Activated CD8-positive, alpha-beta T cell treated with anti-CD3 and anti-CD28 coated beads, Interleukin-2, amount 10 ng/mL, durations not matched to agents 7 days and 5 days (primary cell): ENCODE measurements at regions not wholly inside any gene's neighbourhood (a gene's known extent, or its start where the extent isn't known, plus 50 kb on each side); places are given as distances from the start of the nearest gene placed in this dataset.
"Not testable (repeated sequence)": the region's sequence is repeated elsewhere in the genome, so short reads cannot be mapped to it uniquely, and the experiment has no call there.

Source experiments
- ATAC-seq: fragments of 150-1000 bp; cut with Tn5 transposase; one replicate; pipeline ENCODE4 v1.10.0; 2021; ENCODE audit warnings: moderate library complexity
- CTCF ChIA-PET: fragments of 350-600 bp; sonication (Branson Sonifier 250); formaldehyde crosslinking; loops from one replicate; lab custom pipeline; 2021; ENCODE audit warnings: antibody characterized with exemption; lab: Charles Lee
- POLR2A ChIA-PET: fragments of 350-600 bp; sonication (Branson Sonifier 250); formaldehyde crosslinking; loops from one replicate; lab custom pipeline; 2021; ENCODE audit warnings: antibody characterized with exemption; lab: Charles Lee
- DNase-seq: peaks from one replicate; pipeline ENCODE4 v3.0.0-alpha.2; 2020
- H3K27ac Mint-ChIP-seq: one replicate; pipeline ENCODE4 v1.8.0; 2021; ENCODE audit warnings: mild to moderate bottlenecking, mixed read lengths
- H3K27me3 Mint-ChIP-seq: one replicate; pipeline ENCODE4 v1.8.0; 2021; ENCODE audit warnings: low read depth, mixed read lengths
- H3K36me3 Mint-ChIP-seq: one replicate; pipeline ENCODE4 v1.8.0; 2021; ENCODE audit warnings: low read depth, mixed read lengths
- H3K4me1 Mint-ChIP-seq: one replicate; pipeline ENCODE4 v1.8.0; 2021; ENCODE audit warnings: low read depth, mixed read lengths
- H3K4me3 Mint-ChIP-seq: one replicate; pipeline ENCODE4 v1.8.0; 2021; ENCODE audit warnings: mild to moderate bottlenecking, mixed read lengths
- H3K9me3 Mint-ChIP-seq: one replicate; pipeline ENCODE4 v1.8.0; 2022; ENCODE audit warnings: mixed read lengths; ENCODE audit not compliant: insufficient read depth

GRCh38 chr21:9652819-9653218, 868.6 kb upstream of the TPTE start:
- H3K4me1 Mint-ChIP-seq, H3K36me3 Mint-ChIP-seq, CTCF ChIA-PET, POLR2A ChIA-PET, H3K27me3 Mint-ChIP-seq, H3K4me3 Mint-ChIP-seq, DNase-seq, ATAC-seq, H3K27ac Mint-ChIP-seq: not testable (repeated sequence)
- H3K9me3 Mint-ChIP-seq, result peaks cover 31% of the 10 kb centered on the region

GRCh38 chr21:9655221-9655620, 866.2 kb upstream of the TPTE start:
- CTCF ChIA-PET, POLR2A ChIA-PET, H3K36me3 Mint-ChIP-seq, H3K27me3 Mint-ChIP-seq, H3K4me3 Mint-ChIP-seq, DNase-seq, ATAC-seq, H3K4me1 Mint-ChIP-seq, H3K27ac Mint-ChIP-seq: not testable (repeated sequence)
- H3K9me3 Mint-ChIP-seq, result peaks cover 30% of the 10 kb centered on the region

- CTCF ChIA-PET, H3K27ac Mint-ChIP-seq, H3K4me3 Mint-ChIP-seq, H3K27me3 Mint-ChIP-seq, H3K36me3 Mint-ChIP-seq, H3K4me1 Mint-ChIP-seq, ATAC-seq, DNase-seq, POLR2A ChIA-PET: not testable (repeated sequence)
- H3K9me3 Mint-ChIP-seq, result peaks cover 29% of the 10 kb centered on the region
Observed at GRCh38 chr21:9656455-9656854, 864.9 kb upstream of the TPTE start.

- CTCF ChIA-PET, POLR2A ChIA-PET, H3K4me3 Mint-ChIP-seq, ATAC-seq, H3K4me1 Mint-ChIP-seq, DNase-seq, H3K27me3 Mint-ChIP-seq, H3K36me3 Mint-ChIP-seq, H3K27ac Mint-ChIP-seq: not testable (repeated sequence)
- peaks cover 26% of the 10 kb centered on the region for H3K9me3 Mint-ChIP-seq
Observed at GRCh38 chr21:9657779-9658178, 863.6 kb upstream of the TPTE start.

- DNase-seq, H3K4me1 Mint-ChIP-seq, ATAC-seq, H3K36me3 Mint-ChIP-seq, H3K4me3 Mint-ChIP-seq, H3K27ac Mint-ChIP-seq, CTCF ChIA-PET, H3K27me3 Mint-ChIP-seq, POLR2A ChIA-PET: not testable (repeated sequence)
- H3K9me3 Mint-ChIP-seq, result peaks cover 26% of the 10 kb centered on the region
Observed at GRCh38 chr21:9659877-9660276, 861.5 kb upstream of the TPTE start.

GRCh38 chr21:9663914-9664729, 857.3 kb upstream of the TPTE start:
- H3K36me3 Mint-ChIP-seq, ATAC-seq, POLR2A ChIA-PET, H3K4me1 Mint-ChIP-seq, H3K27me3 Mint-ChIP-seq, CTCF ChIA-PET, H3K4me3 Mint-ChIP-seq, DNase-seq, H3K9me3 Mint-ChIP-seq, H3K27ac Mint-ChIP-seq: not testable (repeated sequence)

- ATAC-seq, H3K36me3 Mint-ChIP-seq, DNase-seq, CTCF ChIA-PET, H3K4me3 Mint-ChIP-seq, POLR2A ChIA-PET, H3K4me1 Mint-ChIP-seq, H3K27ac Mint-ChIP-seq, H3K27me3 Mint-ChIP-seq, H3K9me3 Mint-ChIP-seq: not testable (repeated sequence)
Observed at GRCh38 chr21:9675811-9676210, 845.6 kb upstream of the TPTE start.

GRCh38 chr21:9679029-9679428, 842.4 kb upstream of the TPTE start:
- H3K9me3 Mint-ChIP-seq, H3K27me3 Mint-ChIP-seq, DNase-seq, CTCF ChIA-PET, H3K36me3 Mint-ChIP-seq, ATAC-seq, H3K27ac Mint-ChIP-seq, H3K4me1 Mint-ChIP-seq, H3K4me3 Mint-ChIP-seq, POLR2A ChIA-PET: not testable (repeated sequence)

- ATAC-seq, DNase-seq, H3K9me3 Mint-ChIP-seq, H3K27ac Mint-ChIP-seq, H3K4me1 Mint-ChIP-seq, POLR2A ChIA-PET, CTCF ChIA-PET, H3K27me3 Mint-ChIP-seq, H3K4me3 Mint-ChIP-seq, H3K36me3 Mint-ChIP-seq: not testable (repeated sequence)
Observed at GRCh38 chr21:9688945-9689344, 832.4 kb upstream of the TPTE start.

GRCh38 chr21:9690981-9691380, 830.4 kb upstream of the TPTE start:
- CTCF ChIA-PET, H3K4me1 Mint-ChIP-seq, POLR2A ChIA-PET, H3K4me3 Mint-ChIP-seq, H3K27me3 Mint-ChIP-seq, ATAC-seq, DNase-seq, H3K27ac Mint-ChIP-seq, H3K36me3 Mint-ChIP-seq, H3K9me3 Mint-ChIP-seq: not testable (repeated sequence)

- H3K36me3 Mint-ChIP-seq, H3K27me3 Mint-ChIP-seq, POLR2A ChIA-PET, H3K9me3 Mint-ChIP-seq, DNase-seq, CTCF ChIA-PET, ATAC-seq, H3K4me1 Mint-ChIP-seq, H3K27ac Mint-ChIP-seq, H3K4me3 Mint-ChIP-seq: not testable (repeated sequence)
Observed at GRCh38 chr21:9695759-9696158, 825.6 kb upstream of the TPTE start.

- POLR2A ChIA-PET, ATAC-seq, CTCF ChIA-PET, H3K4me1 Mint-ChIP-seq, DNase-seq, H3K27me3 Mint-ChIP-seq, H3K27ac Mint-ChIP-seq, H3K36me3 Mint-ChIP-seq, H3K4me3 Mint-ChIP-seq, H3K9me3 Mint-ChIP-seq: not testable (repeated sequence)
Observed at GRCh38 chr21:9697751-9698150, 823.6 kb upstream of the TPTE start.

GRCh38 chr21:9705016-9705415, 816.4 kb upstream of the TPTE start:
- DNase-seq, H3K27ac Mint-ChIP-seq, H3K27me3 Mint-ChIP-seq, H3K9me3 Mint-ChIP-seq, H3K36me3 Mint-ChIP-seq, H3K4me1 Mint-ChIP-seq, POLR2A ChIA-PET, H3K4me3 Mint-ChIP-seq, CTCF ChIA-PET, ATAC-seq: not testable (repeated sequence)
